A549 (cell line): ENCODE measurements at regions not wholly inside any gene's neighbourhood (a gene's known extent, or its start where the extent isn't known, plus 50 kb on each side); places are given as distances from the start of the nearest gene placed in this dataset.
A peak's percentile ranks its signal among the peaks of the same experiment; 100 is the strongest.
"Not testable (repeated sequence)": the region's sequence is repeated elsewhere in the genome, so short reads cannot be mapped to it uniquely, and the experiment has no call there.

Experiments used
- ATAC-seq, 2 experiments: fragments of 200-7000 bp in 1 of 2; fragments of >200 bp in 1 of 2; cut with Nextera tagmentation in 1 of 2; cut with Tn5 transposase in 1 of 2; 3 replicates each; pipeline versions ENCODE4 v1.8.0 to v1.9.1; 2018 to 2020; ENCODE audit warnings: mild to moderate bottlenecking in 1 of 2, moderate library complexity in 1 of 2
- CTCF ChIA-PET: fragments of 300-600 bp; sonication (Branson Sonifier 250); formaldehyde crosslinking; extraction: SDS; loops from one replicate; lab custom pipeline; 2021; ENCODE audit warnings: antibody characterized with exemption, inconsistent platforms; lab: Yijun Ruan, JAX
- POLR2A ChIA-PET: fragments of 350-600 bp; formaldehyde crosslinking; extraction: SDS; loops from one replicate; lab custom pipeline; 2021; ENCODE audit warnings: antibody characterized with exemption, inconsistent platforms; lab: Yijun Ruan, JAX
- DNase-seq, 2 experiments: peaks; one replicate each; pipeline versions ENCODE4 v3.0.0 to v3.0.0-alpha.2; 2011 to 2016; ENCODE audit warnings: low read depth in 1 of 2, low spot score in 1 of 2
- FAIRE-seq: peaks from 2 replicates; lab custom pipeline; 2011; peaks lifted over from hg19 to GRCh38; lab: Jason Lieb, UNC
- H3K27ac ChIP-seq, 2 experiments: fragments of >200 bp; sonication (Bioruptor Twin); formaldehyde crosslinking; 3 replicates each; pipeline ENCODE4 v1.5.1; 2016 to 2017
- H3K4me1 ChIP-seq: fragments of >200 bp; sonication (Bioruptor Twin); formaldehyde crosslinking; 3 replicates; pipeline ENCODE4 v1.6.1; 2016
- H3K4me2 ChIP-seq: fragments of >200 bp; sonication (Bioruptor Twin); formaldehyde crosslinking; 3 replicates; pipeline ENCODE4 v1.6.1; 2016
- H3K4me3 ChIP-seq: fragments of >200 bp; sonication (Bioruptor Twin); formaldehyde crosslinking; 3 replicates; pipeline ENCODE4 v1.5.1; 2016
- H3K9me3 ChIP-seq: fragments of >200 bp; sonication (Bioruptor Twin); formaldehyde crosslinking; 3 replicates; pipeline ENCODE4 v1.6.1; 2016
- CHD4 ChIP-seq: fragments of 200-600 bp; sonication (generic); IDR thresholded peaks from 2 replicates; pipeline ENCODE4 v1.6.1; 2016; ENCODE audit warnings: antibody characterized with exemption, mild to moderate bottlenecking, borderline replicate concordance
- ESRRA ChIP-seq: fragments of 150-350 bp; IDR thresholded peaks from 2 replicates; pipeline ENCODE4 v1.6.1; 2014; ENCODE audit warnings: mild to moderate bottlenecking, low read length, borderline replicate concordance
- GATA3 ChIP-seq: IDR thresholded peaks from 2 replicates; pipeline ENCODE4 v1.6.1; 2012; ENCODE audit warnings: borderline replicate concordance
- HOXB5 ChIP-seq: fragments of 250-450 bp; sonication (Bioruptor Pico); IDR thresholded peaks from 2 replicates; pipeline ENCODE4 v1.5.0; 2020; ENCODE audit warnings: mild to moderate bottlenecking, moderate library complexity
- JUN ChIP-seq, 2 experiments: fragments of >200 bp; sonication (Bioruptor Twin); formaldehyde crosslinking; IDR thresholded peaks; 2 replicates in 1 of 2; 3 replicates in 1 of 2; pipeline ENCODE4 v1.6.1; 2016 to 2017
- JUNB ChIP-seq: fragments of >200 bp; sonication (Bioruptor Twin); formaldehyde crosslinking; IDR thresholded peaks from 2 replicates; pipeline ENCODE4 v1.6.1; 2016
- KDM1A ChIP-seq: fragments of 200-600 bp; sonication (generic); IDR thresholded peaks from 2 replicates; pipeline ENCODE4 v1.6.1; 2016; ENCODE audit warnings: low read depth, mild to moderate bottlenecking
- KDM5A ChIP-seq: fragments of 200-600 bp; sonication (generic); IDR thresholded peaks from 2 replicates; pipeline ENCODE4 v1.6.1; 2016; ENCODE audit warnings: antibody characterized with exemption, mild to moderate bottlenecking
- PBX3 ChIP-seq: IDR thresholded peaks from 2 replicates; pipeline ENCODE4 v1.6.1; 2012
- POLR2A ChIP-seq: IDR thresholded peaks from 2 replicates; pipeline ENCODE4 v1.6.1; 2012; ENCODE audit warnings: mild to moderate bottlenecking, low read length
- POLR2AphosphoS2 ChIP-seq: conservative IDR thresholded peaks from 2 replicates; pipeline ENCODE4 v1.6.1; 2012; ENCODE audit warnings: low read length, improper control_type of control experiment, inconsistent platforms
- RFX5 ChIP-seq: fragments of 450-650 bp; IDR thresholded peaks from 2 replicates; pipeline ENCODE4 v1.7.1; 2014; ENCODE audit warnings: antibody characterized with exemption, mild to moderate bottlenecking, moderate library complexity
- TFCP2L1 ChIP-seq: fragments of 250-450 bp; sonication (Bioruptor Pico); IDR thresholded peaks from 2 replicates; pipeline ENCODE4 v1.5.0; 2021; ENCODE audit warnings: mild to moderate bottlenecking
- ZFP36 ChIP-seq: fragments of 450-650 bp; IDR thresholded peaks from 2 replicates; pipeline ENCODE4 v1.6.1; 2014; ENCODE audit warnings: borderline replicate concordance; ENCODE audit not compliant: partially characterized antibody
- WGBS: methylation state at CpG from one replicate; pipeline ENCODE4 v1.1.6; 2017; ENCODE audit errors: missing lambda C conversion rate; 5-methylcytosine and 5-hydroxymethylcytosine counted together
- TF ChIP-seq, protein P1 (sequence below): IDR thresholded peaks from 2 replicates; pipeline ENCODE4 v1.6.1; 2012
- TF ChIP-seq, protein P2 (sequence below): fragments of 250-450 bp; sonication (Bioruptor Pico); IDR thresholded peaks from 2 replicates; pipeline ENCODE4 v1.5.0; 2020; ENCODE audit warnings: low read depth, mild to moderate bottlenecking, moderate library complexity

- Histone ChIP-seq H3K9me3 (no peaks in the 10 kb centered on the region), H3K4me3 (no peak overlapping the region), H3K4me1 (no peaks in the 10 kb centered on the region), H3K4me2 (no peak overlapping the region), H3K27ac (no peak overlapping the region)
- TF ChIP-seq RFX5, result no peak
- TF ChIP-seq KDM5A, result no peak
- CTCF ChIA-PET, result no interaction called here
- DNase-seq, result no peak
- POLR2A ChIA-PET, result no interaction called here
- no peak for FAIRE-seq
- no peak for ATAC-seq
Measured at GRCh38 chr9:2389404-2389803, 232.2 kb upstream of the VLDLR start.

DNA sequence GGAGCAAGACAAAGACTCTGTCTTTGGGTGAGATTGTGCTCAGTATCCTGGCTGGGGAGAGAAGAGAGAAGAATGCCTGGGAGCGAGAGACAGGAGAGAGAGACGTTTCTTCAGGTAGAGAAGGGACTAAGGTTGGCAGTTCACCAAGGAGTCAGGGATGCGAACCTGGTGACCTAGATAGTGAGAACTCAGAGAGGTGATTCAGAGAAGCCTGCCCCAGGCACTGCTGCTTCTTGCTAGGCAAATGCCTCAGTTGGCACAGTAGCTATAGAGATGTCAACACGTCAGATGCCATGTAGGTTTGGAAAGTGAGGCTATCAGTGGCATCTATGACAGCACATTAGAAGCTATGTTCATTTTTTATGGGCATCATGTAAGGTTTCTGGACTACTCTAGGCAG is 231.6 kb upstream of the VLDLR start:
- DNase-seq, result no peak
- FAIRE-seq, result no peak
- POLR2A ChIA-PET, result no interaction called here
- H3K4me2 ChIP-seq, result no peak overlapping the region
- WGBS, result 8% methylated on average over 4 of the region's 4 CpGs
- ATAC-seq, result no peak
- CTCF ChIA-PET, result no interaction called here
- TF ChIP-seq POLR2A, result no peak
- no peak for TF ChIP-seq POLR2AphosphoS2
- TF ChIP-seq RFX5, result no peak
- no peak overlapping the region for H3K4me3 ChIP-seq
- no peaks in the 10 kb centered on the region for H3K9me3 ChIP-seq
- H3K27ac ChIP-seq, result no peak overlapping the region
- no peaks in the 10 kb centered on the region for H3K4me1 ChIP-seq

- peak; percentile 65 for FAIRE-seq
- H3K4me2 ChIP-seq, POLR2A ChIA-PET, ATAC-seq, H3K4me3 ChIP-seq, CTCF ChIA-PET, DNase-seq, H3K27ac ChIP-seq, H3K9me3 ChIP-seq, H3K4me1 ChIP-seq: not testable (repeated sequence)
Measured at GRCh38 chr9:2391509-2392132, 230.0 kb upstream of the VLDLR start.

- H3K4me2 ChIP-seq, H3K9me3 ChIP-seq, POLR2A ChIA-PET, H3K4me3 ChIP-seq, H3K4me1 ChIP-seq, H3K27ac ChIP-seq, ATAC-seq, DNase-seq, CTCF ChIA-PET: not testable (repeated sequence)
- peak; percentile 74 for FAIRE-seq
Measured at GRCh38 chr9:2394087-2394741, 227.4 kb upstream of the VLDLR start.

- DNase-seq, result no peak
- ATAC-seq, result no peak
- H3K4me3 ChIP-seq, result no peak overlapping the region
- POLR2A ChIA-PET, result no interaction called here
- H3K4me2 ChIP-seq, result no peak overlapping the region
- H3K27ac ChIP-seq, result no peak overlapping the region
- 0% methylated on average over 2 of the region's 2 CpGs for WGBS
- TF ChIP-seq CHD4, result no peak
- TF ChIP-seq ZFP36, result no peak
- TF ChIP-seq, protein P1, sequence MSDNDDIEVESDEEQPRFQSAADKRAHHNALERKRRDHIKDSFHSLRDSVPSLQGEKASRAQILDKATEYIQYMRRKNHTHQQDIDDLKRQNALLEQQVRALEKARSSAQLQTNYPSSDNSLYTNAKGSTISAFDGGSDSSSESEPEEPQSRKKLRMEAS, result no peak
- TF ChIP-seq, protein P2, sequence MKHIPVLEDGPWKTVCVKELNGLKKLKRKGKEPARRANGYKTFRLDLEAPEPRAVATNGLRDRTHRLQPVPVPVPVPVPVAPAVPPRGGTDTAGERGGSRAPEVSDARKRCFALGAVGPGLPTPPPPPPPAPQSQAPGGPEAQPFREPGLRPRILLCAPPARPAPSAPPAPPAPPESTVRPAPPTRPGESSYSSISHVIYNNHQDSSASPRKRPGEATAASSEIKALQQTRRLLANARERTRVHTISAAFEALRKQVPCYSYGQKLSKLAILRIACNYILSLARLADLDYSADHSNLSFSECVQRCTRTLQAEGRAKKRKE (CRISPR knock-in tag), result no peak
- TF ChIP-seq GATA3, result no peak
- TF ChIP-seq JUNB, result no peak
- TF ChIP-seq JUN (IDR thresholded peaks at IDR 0.05), result no peak
- no peak for TF ChIP-seq TFCP2L1 (CRISPR knock-in tag)
- TF ChIP-seq PBX3, result no peak
- no peak for TF ChIP-seq HOXB5
- TF ChIP-seq KDM1A, result no peak
- no peak for TF ChIP-seq ESRRA
- no peak for FAIRE-seq
- no peaks in the 10 kb centered on the region for H3K4me1 ChIP-seq
- CTCF ChIA-PET, result no interaction called here
- H3K9me3 ChIP-seq, result no peaks in the 10 kb centered on the region
Measured at GRCh38 chr9:2395814-2396612, 225.6 kb upstream of the VLDLR start.
